HepG2 (cell line): ENCODE measurements at regions not wholly inside any gene's neighbourhood (a gene's known extent, or its start where the extent isn't known, plus 50 kb on each side); places are given as distances from the start of the nearest gene placed in this dataset.

Experiments used
- ATAC-seq: fragments of 200-7000 bp; cut with Tn5 transposase; 3 replicates; pipeline ENCODE4 v1.9.1; 2020; ENCODE audit warnings: mild to moderate bottlenecking, moderate library complexity
- BruUV-seq: library from RNA; stranded (reverse); fragments of 400-500 nt; replicated peaks from 2 replicates; lab custom pipeline; 2021; lab: Mats Ljungman, UMichigan
- CTCF ChIA-PET: fragments of 300-600 bp; formaldehyde crosslinking; extraction: SDS; loops from one replicate; lab custom pipeline; 2021; ENCODE audit warnings: low total read pairs, inconsistent platforms, low intra/inter-chr PET ratio; lab: Yijun Ruan, JAX
- POLR2A ChIA-PET: fragments of 350-600 bp; sonication (Branson Sonifier 250); formaldehyde crosslinking; loops from one replicate; lab custom pipeline; 2020; ENCODE audit warnings: antibody characterized with exemption, inconsistent platforms; lab: Yijun Ruan, JAX
- DNase-seq: peaks from one replicate; pipeline ENCODE4 v3.0.0-alpha.2; 2015; ENCODE audit warnings: low spot score
- FAIRE-seq: peaks from 3 replicates; lab custom pipeline; 2011; peaks lifted over from hg19 to GRCh38; lab: Jason Lieb, UNC
- H2AFZ ChIP-seq: one replicate; pipeline ENCODE4 v1.6.1; 2011; ENCODE audit warnings: low read length, inconsistent platforms
- H3K27ac ChIP-seq: fragments of 300-600 bp; 3 replicates; pipeline ENCODE4 v1.8.0; 2011; ENCODE audit warnings: mixed run types, mild to moderate bottlenecking, mixed read lengths, low read length, inconsistent platforms; ENCODE audit not compliant: insufficient read depth; ENCODE audit errors: extremely low read length
- H3K27me3 ChIP-seq, 2 experiments: fragments of 200-600 bp in 1 of 2; 2 replicates in 1 of 2; 3 replicates in 1 of 2; pipeline versions ENCODE4 v1.6.0 to v1.8.0; 2011; ENCODE audit warnings: low read length in 2 of 2, mild to moderate bottlenecking in 2 of 2, moderate library complexity in 2 of 2, inconsistent platforms in 1 of 2; ENCODE audit not compliant: insufficient read depth in 2 of 2, control insufficient read depth in 1 of 2
- H3K36me3 ChIP-seq, 2 experiments: fragments of 200-600 bp in 1 of 2; replicated peaks in 1 of 2; 2 replicates in 1 of 2; 3 replicates in 1 of 2; pipeline versions ENCODE4 v1.5.1 to v1.8.0; 2011; ENCODE audit warnings: low read length in 2 of 2, inconsistent platforms in 1 of 2; ENCODE audit not compliant: insufficient read depth in 2 of 2, control insufficient read depth in 1 of 2
- H3K4me1 ChIP-seq: 2 replicates; pipeline ENCODE4 v1.5.1; 2012; ENCODE audit warnings: low read length, inconsistent platforms; ENCODE audit not compliant: insufficient read depth
- H3K4me2 ChIP-seq: 2 replicates; pipeline ENCODE4 v1.6.0; 2011; ENCODE audit warnings: low read depth, low read length, inconsistent platforms
- H3K4me3 ChIP-seq, 3 experiments: fragments of 200-600 bp in 1 of 3; sonication (generic), shearing (Covaris generic) in 1 of 3; replicated peaks in 1 of 3; 2 replicates each; pipeline ENCODE4 v1.5.1; 2011 to 2016; ENCODE audit warnings: low read length in 3 of 3, inconsistent platforms in 2 of 3, low read depth in 2 of 3, mild to moderate bottlenecking in 2 of 3, control low read depth in 1 of 3, mixed read lengths in 1 of 3; ENCODE audit not compliant: insufficient read depth in 1 of 3
- H3K79me2 ChIP-seq: one replicate; pipeline ENCODE4 v1.6.1; 2011; ENCODE audit warnings: low read length, inconsistent platforms; ENCODE audit not compliant: insufficient read depth
- H3K9ac ChIP-seq: 2 replicates; pipeline ENCODE4 v1.6.0; 2011; ENCODE audit warnings: mild to moderate bottlenecking, low read depth, low read length, inconsistent platforms; ENCODE audit not compliant: insufficient read depth
- H3K9me3 ChIP-seq: 2 replicates; pipeline ENCODE4 v1.5.1; 2012; ENCODE audit warnings: mild to moderate bottlenecking, low read length
- H4K20me1 ChIP-seq: 2 replicates; pipeline ENCODE4 v1.6.0; 2011; ENCODE audit warnings: inconsistent platforms, mild to moderate bottlenecking, low read length, moderate library complexity; ENCODE audit not compliant: insufficient read depth
- CC2D1A ChIP-seq: sonication (generic); formaldehyde crosslinking; IDR thresholded peaks from 2 replicates; pipeline ENCODE4 v1.8.1; 2023; ENCODE audit warnings: mild to moderate bottlenecking, missing genetic modification reagents
- REPIN1 ChIP-seq: sonication (generic); formaldehyde crosslinking; IDR thresholded peaks from 2 replicates; pipeline ENCODE4 v1.8.0; 2022; ENCODE audit warnings: missing genetic modification reagents, low read depth, mild to moderate bottlenecking, borderline replicate concordance
- U2AF2 ChIP-seq: fragments of 200-400 bp; formaldehyde crosslinking; IDR thresholded peaks from 2 replicates; pipeline ENCODE4 v1.6.1; 2017; ENCODE audit warnings: low read depth, mild to moderate bottlenecking, low read length
- ZBTB21 ChIP-seq: sonication (generic); formaldehyde crosslinking; IDR thresholded peaks from 2 replicates; pipeline ENCODE4 v1.4.0; 2020; ENCODE audit warnings: missing genetic modification reagents
- ZC3H13 ChIP-seq: sonication (generic); formaldehyde crosslinking; IDR thresholded peaks from 2 replicates; pipeline ENCODE4 v1.8.1; 2023; ENCODE audit warnings: mild to moderate bottlenecking, missing genetic modification reagents, moderate library complexity
- ZEB1 ChIP-seq: IDR thresholded peaks from 2 replicates; pipeline ENCODE4 v1.6.1; 2012; ENCODE audit warnings: mild to moderate bottlenecking, low read depth, inconsistent platforms; ENCODE audit not compliant: insufficient replicate concordance
- ZFP36 ChIP-seq: fragments of 150-350 bp; IDR thresholded peaks from 2 replicates; pipeline ENCODE4 v1.6.1; 2018; ENCODE audit warnings: borderline replicate concordance, low read length, low read depth; ENCODE audit not compliant: partially characterized antibody
- ZNF296 ChIP-seq: sonication (generic); formaldehyde crosslinking; conservative IDR thresholded peaks from 2 replicates; pipeline ENCODE4 v1.5.0; 2020; ENCODE audit warnings: mild to moderate bottlenecking, missing genetic modification reagents
- ZNF652 ChIP-seq: IDR thresholded peaks from 2 replicates; pipeline ENCODE4 v1.6.1; 2016; ENCODE audit warnings: low read depth, borderline replicate concordance
- WGBS: methylation state at CpG from one replicate; pipeline ENCODE4 v1.1.6; 2017; ENCODE audit warnings: low lambda C conversion rate; 5-methylcytosine and 5-hydroxymethylcytosine counted together
- in situ Hi-C: cut with HindIII; loops from 2 replicates; pipeline ENCODE4 v1.10.0; 2017; ENCODE audit warnings: low pct_unique_long_range_greater_than_20kb; ENCODE audit not compliant: extremely low pct_ligation_motif_present
- intact Hi-C: fragments of 100-400 bp; cut with micrococcal nuclease; formaldehyde crosslinking; loops from one replicate; pipeline ENCODE4 v1.10.0; 2022; ENCODE audit not compliant: unreplicated experiment
- TF ChIP-seq, protein P1 (sequence below): sonication (generic); formaldehyde crosslinking; IDR thresholded peaks from 2 replicates; pipeline ENCODE4 v1.4.0; 2020; ENCODE audit warnings: mild to moderate bottlenecking, missing genetic modification reagents
- TF ChIP-seq, protein P2 (sequence below): sonication (generic); formaldehyde crosslinking; IDR thresholded peaks from 2 replicates; pipeline ENCODE4 v1.4.0; 2020; ENCODE audit warnings: missing genetic modification reagents, mild to moderate bottlenecking, borderline replicate concordance
- TF ChIP-seq, protein P3 (sequence below): sonication (generic); formaldehyde crosslinking; IDR thresholded peaks from 2 replicates; pipeline ENCODE4 v1.4.0; 2020; ENCODE audit warnings: mild to moderate bottlenecking, missing genetic modification reagents
- TF ChIP-seq, protein P4 (sequence below): sonication (generic); formaldehyde crosslinking; IDR thresholded peaks from 2 replicates; pipeline ENCODE4 v1.4.0; 2020; ENCODE audit warnings: missing genetic modification reagents

DNA sequence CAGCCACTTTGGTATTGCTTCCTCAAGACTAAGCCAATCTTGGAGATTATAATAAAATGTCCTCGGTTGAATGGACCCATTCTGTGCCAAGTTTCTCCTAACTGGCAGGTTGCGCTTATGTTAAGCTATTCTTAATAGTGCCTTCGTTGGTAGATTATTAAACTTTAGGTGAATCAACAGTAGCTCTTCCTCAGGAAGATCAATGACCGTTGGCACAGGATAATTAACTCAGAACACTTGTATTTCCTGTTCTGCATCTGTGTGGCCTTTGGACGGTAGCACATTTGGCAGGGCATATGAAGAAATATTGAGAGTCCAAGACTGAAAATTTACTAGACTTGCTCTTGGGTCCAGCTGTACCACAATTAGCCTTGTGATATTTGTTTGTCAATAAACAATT is 402.9 kb downstream of the MLLT3 start:
- Histone ChIP-seq H4K20me1 (no peaks in the 10 kb centered on the region), H3K4me2 (no peak overlapping the region), H3K9me3 (no peaks in the 10 kb centered on the region), H3K4me3 (no peak overlapping the region), H3K27ac (no peak overlapping the region), H3K79me2 (no peaks in the 10 kb centered on the region), H3K36me3 (no peaks in the 10 kb centered on the region), H3K4me1 (no peaks in the 10 kb centered on the region), H3K9ac (no peak overlapping the region), H3K27me3 (no peaks in the 10 kb centered on the region), H2AFZ (no peak overlapping the region)
- WGBS: 4% methylated on average over 5 of the region's 5 CpGs
- intact Hi-C loops: no loop called here
- POLR2A ChIA-PET: no interaction called here
- FAIRE-seq (no peak), DNase-seq (no peak), ATAC-seq (no peak)
- no TSS peak for BruUV-seq
- TF ChIP-seq ZFP36: no peak
- TF ChIP-seq, protein P1, sequence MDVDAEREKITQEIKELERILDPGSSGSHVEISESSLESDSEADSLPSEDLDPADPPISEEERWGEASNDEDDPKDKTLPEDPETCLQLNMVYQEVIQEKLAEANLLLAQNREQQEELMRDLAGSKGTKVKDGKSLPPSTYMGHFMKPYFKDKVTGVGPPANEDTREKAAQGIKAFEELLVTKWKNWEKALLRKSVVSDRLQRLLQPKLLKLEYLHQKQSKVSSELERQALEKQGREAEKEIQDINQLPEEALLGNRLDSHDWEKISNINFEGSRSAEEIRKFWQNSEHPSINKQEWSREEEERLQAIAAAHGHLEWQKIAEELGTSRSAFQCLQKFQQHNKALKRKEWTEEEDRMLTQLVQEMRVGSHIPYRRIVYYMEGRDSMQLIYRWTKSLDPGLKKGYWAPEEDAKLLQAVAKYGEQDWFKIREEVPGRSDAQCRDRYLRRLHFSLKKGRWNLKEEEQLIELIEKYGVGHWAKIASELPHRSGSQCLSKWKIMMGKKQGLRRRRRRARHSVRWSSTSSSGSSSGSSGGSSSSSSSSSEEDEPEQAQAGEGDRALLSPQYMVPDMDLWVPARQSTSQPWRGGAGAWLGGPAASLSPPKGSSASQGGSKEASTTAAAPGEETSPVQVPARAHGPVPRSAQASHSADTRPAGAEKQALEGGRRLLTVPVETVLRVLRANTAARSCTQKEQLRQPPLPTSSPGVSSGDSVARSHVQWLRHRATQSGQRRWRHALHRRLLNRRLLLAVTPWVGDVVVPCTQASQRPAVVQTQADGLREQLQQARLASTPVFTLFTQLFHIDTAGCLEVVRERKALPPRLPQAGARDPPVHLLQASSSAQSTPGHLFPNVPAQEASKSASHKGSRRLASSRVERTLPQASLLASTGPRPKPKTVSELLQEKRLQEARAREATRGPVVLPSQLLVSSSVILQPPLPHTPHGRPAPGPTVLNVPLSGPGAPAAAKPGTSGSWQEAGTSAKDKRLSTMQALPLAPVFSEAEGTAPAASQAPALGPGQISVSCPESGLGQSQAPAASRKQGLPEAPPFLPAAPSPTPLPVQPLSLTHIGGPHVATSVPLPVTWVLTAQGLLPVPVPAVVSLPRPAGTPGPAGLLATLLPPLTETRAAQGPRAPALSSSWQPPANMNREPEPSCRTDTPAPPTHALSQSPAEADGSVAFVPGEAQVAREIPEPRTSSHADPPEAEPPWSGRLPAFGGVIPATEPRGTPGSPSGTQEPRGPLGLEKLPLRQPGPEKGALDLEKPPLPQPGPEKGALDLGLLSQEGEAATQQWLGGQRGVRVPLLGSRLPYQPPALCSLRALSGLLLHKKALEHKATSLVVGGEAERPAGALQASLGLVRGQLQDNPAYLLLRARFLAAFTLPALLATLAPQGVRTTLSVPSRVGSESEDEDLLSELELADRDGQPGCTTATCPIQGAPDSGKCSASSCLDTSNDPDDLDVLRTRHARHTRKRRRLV (CRISPR knock-in tag): no peak
- TF ChIP-seq, protein P2, sequence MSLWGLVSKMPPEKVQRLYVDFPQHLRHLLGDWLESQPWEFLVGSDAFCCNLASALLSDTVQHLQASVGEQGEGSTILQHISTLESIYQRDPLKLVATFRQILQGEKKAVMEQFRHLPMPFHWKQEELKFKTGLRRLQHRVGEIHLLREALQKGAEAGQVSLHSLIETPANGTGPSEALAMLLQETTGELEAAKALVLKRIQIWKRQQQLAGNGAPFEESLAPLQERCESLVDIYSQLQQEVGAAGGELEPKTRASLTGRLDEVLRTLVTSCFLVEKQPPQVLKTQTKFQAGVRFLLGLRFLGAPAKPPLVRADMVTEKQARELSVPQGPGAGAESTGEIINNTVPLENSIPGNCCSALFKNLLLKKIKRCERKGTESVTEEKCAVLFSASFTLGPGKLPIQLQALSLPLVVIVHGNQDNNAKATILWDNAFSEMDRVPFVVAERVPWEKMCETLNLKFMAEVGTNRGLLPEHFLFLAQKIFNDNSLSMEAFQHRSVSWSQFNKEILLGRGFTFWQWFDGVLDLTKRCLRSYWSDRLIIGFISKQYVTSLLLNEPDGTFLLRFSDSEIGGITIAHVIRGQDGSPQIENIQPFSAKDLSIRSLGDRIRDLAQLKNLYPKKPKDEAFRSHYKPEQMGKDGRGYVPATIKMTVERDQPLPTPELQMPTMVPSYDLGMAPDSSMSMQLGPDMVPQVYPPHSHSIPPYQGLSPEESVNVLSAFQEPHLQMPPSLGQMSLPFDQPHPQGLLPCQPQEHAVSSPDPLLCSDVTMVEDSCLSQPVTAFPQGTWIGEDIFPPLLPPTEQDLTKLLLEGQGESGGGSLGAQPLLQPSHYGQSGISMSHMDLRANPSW: no peak
- no peak for TF ChIP-seq ZNF296 (CRISPR knock-in tag)
- TF ChIP-seq ZNF652 (CRISPR knock-in tag): no peak
- no peak for TF ChIP-seq U2AF2
- TF ChIP-seq, protein P3, sequence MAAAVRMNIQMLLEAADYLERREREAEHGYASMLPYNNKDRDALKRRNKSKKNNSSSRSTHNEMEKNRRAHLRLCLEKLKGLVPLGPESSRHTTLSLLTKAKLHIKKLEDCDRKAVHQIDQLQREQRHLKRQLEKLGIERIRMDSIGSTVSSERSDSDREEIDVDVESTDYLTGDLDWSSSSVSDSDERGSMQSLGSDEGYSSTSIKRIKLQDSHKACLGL: no peak
- no peak for TF ChIP-seq REPIN1 (CRISPR knock-in tag)
- TF ChIP-seq CC2D1A: no peak
- TF ChIP-seq, protein P4, sequence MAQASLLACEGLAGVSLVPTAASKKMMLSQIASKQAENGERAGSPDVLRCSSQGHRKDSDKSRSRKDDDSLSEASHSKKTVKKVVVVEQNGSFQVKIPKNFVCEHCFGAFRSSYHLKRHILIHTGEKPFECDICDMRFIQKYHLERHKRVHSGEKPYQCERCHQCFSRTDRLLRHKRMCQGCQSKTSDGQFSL: no peak
- no peak for TF ChIP-seq ZEB1
- TF ChIP-seq ZC3H13 (CRISPR knock-in tag): no peak
- TF ChIP-seq ZBTB21: no peak
- in situ Hi-C loops: no loop called here
- CTCF ChIA-PET: no interaction called here
